Glomerular visceral epithelial cell (primary cell): ENCODE measurements at regions not wholly inside any gene's neighbourhood (a gene's known extent, or its start where the extent isn't known, plus 50 kb on each side); places are given as distances from the start of the nearest gene placed in this dataset.
"Not testable (repeated sequence)": the region's sequence is repeated elsewhere in the genome, so short reads cannot be mapped to it uniquely, and the experiment has no call there.

Experiments
- DNase-seq: peaks from one replicate; pipeline ENCODE4 v3.0.0-alpha.2; 2016; ENCODE audit errors: extremely low spot score

DNA sequence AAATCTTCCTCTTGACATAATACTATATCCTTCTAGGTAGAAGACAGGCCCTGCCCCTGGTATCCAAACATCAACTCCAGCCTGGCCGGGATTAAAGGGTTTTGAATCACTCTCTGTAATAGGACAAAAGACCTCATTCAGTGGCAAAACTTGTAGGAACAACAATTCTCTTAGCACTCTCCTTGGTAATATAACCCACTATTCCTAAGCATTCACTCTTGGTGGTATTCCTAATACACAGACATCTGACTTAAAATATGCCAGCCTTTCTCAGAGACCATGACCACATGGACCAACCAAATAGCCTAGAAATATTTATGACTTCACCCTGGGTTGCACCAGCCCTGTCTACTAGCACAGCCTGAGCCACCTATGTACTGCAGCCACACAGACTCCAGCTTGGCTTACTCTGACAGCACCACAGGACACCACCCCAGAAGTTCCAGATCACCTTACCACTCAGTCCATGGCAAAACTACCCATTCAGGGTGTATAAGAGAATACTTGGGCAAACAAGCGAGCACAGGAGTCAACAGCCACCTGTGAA lies 244.9 kb upstream of the NEBL start:
- no peak for DNase-seq

- no peak for DNase-seq
Measured at GRCh38 chr10:21138769-21139340, 241.7 kb upstream of the NEBL start.

- no peak for DNase-seq
Measured at GRCh38 chr10:21135023-21135931, 238.2 kb upstream of the NEBL start.

- no peak for DNase-seq
Measured at GRCh38 chr10:21134645-21135022, 237.5 kb upstream of the NEBL start.

GRCh38 chr10:21130683-21131442 lies 233.8 kb upstream of the NEBL start:
- no peak for DNase-seq

DNA sequence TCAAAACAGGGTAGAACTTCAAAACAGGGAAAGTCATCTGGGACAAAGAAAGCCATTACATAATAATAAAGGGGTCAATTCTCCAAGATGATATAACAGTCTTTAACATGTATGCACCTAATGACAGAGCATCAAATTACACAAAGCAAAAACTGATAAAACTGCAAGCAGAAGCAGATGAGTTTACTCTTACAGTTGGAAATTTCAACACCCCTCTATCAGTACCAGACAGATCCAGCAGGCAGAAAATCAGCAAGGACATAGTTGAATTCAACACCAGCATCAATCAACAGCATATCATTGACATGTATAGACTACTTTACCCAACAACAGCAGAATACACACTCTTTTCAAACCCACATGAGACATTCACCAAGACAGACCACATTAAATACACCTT lies 233.0 kb upstream of the NEBL start:
- DNase-seq, result no peak

GRCh38 chr10:21125471-21126228 lies 228.5 kb upstream of the NEBL start:
- DNase-seq, result no peak

GRCh38 chr10:21122907-21123306 lies 225.8 kb upstream of the NEBL start:
- no peak for DNase-seq

- not testable (repeated sequence) for DNase-seq
Measured at GRCh38 chr10:21121822-21122221, 224.7 kb upstream of the NEBL start.

- no peak for DNase-seq
Measured at GRCh38 chr10:21114683-21115082, 217.6 kb upstream of the NEBL start.

DNA sequence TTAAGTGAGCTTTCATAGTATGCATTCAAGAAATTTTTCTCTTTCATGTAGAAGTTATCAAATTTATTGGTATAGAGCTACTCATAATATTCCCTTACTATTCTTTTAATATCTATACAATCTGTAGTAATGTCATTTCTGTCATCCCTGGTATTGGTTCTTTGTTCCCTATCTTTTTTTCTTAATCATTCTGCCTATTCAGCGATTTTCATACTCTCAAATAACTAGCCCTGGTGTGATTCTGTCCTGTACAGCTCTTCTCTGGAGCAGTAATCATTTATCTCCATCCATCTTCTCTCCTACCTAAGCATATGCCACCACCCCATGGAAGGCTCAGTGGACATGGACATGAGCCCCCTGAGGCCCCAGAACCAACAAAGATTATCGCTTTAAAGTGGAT lies 213.2 kb upstream of the NEBL start:
- DNase-seq, result no peak

DNA sequence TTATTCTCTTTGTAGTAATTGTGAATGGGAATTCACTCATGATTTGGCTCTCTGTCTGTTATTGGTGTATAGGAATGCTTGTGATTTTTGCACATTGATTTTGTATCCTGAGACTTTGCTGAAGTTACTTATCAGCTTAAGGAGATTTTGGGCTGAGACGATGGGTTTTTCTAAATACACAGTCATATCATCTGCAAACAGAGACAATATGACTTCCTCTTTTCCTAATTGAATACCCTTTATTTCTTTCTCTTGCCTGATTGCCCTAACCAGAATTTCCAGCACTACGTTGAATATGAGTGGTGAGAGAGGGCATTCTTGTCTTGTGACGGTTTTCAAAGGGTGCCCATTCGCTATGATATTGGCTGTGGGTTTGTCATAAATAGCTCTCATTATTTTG lies 209.8 kb upstream of the NEBL start:
- not testable (repeated sequence) for DNase-seq

DNA sequence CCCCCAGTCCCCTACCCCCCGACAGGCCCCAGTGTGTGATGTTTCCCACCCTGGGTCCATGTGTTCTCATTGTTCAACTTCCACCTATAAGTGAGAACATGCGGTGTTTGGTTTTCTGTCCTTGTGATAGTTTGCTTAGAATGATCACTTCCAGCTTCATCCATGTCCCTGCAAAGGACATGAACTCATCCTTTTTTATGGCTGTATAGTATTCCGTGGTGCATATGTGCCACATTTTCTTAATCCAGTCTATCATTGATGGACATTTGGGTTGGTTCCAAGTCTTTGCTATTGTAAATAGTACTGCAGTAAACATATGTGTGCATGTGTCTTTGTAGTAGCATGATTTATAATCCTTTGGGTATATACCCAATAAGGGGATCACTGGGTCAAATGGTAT lies 208.2 kb upstream of the NEBL start:
- not testable (repeated sequence) for DNase-seq

DNA sequence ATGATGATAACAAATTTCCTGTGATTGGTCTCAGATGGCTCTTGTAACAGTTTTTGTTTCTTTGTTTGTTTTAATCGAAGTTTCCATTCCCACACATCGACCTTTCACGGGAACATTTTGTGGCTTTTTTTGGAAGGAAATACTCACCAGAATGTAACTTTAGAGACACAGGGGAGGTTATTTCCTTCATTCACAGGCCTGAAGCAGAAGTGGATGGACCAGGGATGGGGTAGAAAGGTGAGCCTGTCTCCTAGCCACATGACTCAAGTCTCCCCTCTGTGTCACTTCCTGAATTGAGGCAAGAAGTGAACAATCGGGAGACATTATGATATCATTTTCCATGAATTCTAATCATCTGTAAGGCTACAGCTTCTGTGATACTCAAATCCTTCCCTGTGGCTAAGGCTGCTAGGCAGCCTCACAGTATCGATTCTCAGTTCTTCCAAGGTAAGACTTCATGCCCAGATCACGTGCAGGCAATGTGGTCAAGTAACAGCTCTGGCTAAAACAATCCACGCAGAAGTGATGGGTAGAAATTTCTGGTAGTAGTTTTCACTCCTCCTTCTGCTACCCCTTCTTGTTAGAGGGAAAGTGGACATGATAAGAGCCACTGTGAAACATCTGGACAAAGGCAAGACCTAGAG lies 203.9 kb upstream of the NEBL start:
- DNase-seq, result no peak

DNA sequence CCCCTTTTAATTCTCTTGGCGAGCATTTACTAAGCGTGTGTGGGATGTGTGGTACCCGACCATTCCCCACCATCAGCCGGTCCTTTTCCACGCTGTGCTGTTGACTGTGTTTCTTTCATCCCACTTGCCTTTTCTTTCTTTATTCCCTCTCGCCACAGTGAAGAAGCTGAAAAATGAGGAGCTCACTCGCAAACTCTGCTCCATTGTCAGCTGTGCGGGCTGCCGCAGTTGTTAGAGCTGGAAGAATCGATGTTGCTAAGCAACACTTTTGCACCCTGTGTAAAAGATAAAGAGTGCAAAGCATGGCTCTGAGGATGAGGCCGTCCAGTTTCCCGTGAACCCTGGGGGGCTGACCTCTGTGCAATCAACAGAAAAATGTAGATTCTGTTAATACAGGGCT lies 203.1 kb upstream of the NEBL start:
- no peak for DNase-seq

DNA sequence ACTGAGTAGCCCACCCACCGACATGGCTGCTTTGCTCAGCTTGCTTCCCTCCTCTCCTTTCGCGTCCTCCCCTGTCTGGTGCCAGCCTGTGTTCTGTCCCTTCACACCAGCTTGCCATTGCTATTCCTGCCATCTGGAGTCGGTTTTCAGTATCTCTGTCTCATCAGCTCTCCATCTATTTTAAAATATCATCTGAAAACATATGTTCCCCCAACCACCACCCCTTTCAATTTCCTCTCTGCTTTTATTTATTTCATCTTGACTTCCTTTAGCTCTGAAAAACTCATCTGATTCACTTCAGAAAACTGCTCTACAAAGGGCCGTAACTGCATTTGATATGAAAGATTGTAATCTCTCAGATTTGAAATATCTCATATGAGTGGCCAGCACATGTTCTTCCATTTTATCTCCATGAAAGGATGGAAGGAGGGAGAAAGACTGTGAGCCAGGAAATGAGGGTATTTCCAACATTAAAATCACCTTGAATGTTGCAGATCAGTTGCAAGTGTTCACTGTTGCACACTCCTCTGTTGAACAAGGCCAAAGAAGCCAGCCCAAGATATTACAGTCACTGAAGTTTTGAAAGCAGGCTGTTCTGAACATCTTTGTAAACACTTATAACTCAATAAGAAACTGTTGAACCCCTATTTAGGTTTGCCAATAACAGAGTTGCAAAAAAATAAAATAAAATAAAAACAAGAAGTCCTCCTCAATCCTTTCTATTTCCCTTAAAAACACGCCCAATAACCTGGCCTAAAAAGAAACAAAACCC lies 202.4 kb upstream of the NEBL start:
- no peak for DNase-seq

- DNase-seq, result no peak
Measured at GRCh38 chr10:21097926-21098355, 200.8 kb upstream of the NEBL start.

DNA sequence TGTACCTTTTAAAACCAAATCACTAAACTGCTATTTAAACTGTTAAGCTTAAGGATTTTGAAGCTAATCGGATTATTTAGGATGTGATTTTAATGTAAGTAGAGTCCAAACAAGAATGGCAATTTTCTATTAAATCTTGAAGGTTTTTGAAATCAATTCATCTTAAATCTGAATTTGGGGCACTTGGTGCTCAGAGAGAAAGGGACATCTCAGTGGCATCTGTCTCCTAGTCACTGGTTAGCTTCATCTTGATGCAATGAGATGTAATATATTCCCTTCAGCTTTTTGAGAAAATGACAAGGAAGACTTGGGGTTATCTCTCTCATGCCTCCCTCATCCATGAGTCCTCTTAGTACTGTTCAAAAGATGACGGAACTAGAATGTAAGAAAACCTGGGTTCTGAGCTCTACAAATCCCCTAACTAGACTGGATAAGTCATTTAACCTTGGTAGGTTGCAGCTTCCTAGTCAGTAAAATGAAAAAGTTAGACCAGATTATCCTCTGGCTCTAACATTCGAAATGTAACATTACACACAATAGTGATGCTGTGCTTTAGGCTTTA lies 198.5 kb upstream of the NEBL start:
- no peak for DNase-seq

DNA sequence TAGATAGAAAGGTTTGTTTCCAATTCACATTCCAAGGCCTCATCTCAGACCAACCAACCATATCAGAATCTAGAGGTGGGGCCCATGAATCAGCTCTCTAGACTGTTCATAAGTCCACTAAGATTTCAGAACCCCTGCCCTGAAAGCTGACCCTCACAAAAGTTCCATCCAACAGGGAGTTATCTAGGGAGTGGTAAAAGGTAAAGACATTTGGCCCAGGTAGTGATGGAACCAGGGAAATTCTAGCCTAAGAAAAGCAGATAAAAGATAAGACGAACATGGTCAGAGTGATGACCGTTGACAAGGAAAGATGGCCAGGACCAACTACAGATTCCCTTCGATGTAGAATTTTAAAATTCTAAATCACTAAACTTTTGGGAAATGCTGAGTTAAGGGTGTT lies 198.0 kb upstream of the NEBL start:
- no peak for DNase-seq
